Common myeloid progenitor, CD34-positive (primary cell): ENCODE measurements at regions not wholly inside any gene's neighbourhood (a gene's known extent, or its start where the extent isn't known, plus 50 kb on each side); places are given as distances from the start of the nearest gene placed in this dataset.
"Not testable (repeated sequence)": the region's sequence is repeated elsewhere in the genome, so short reads cannot be mapped to it uniquely, and the experiment has no call there.

Experiments used
- CTCF ChIA-PET: fragments of 350-600 bp; sonication (Branson Sonifier 250); formaldehyde crosslinking; loops from one replicate; lab custom pipeline; 2021; ENCODE audit warnings: antibody characterized with exemption; lab: Charles Lee
- POLR2A ChIA-PET: fragments of 350-600 bp; sonication (Branson Sonifier 250); formaldehyde crosslinking; loops from one replicate; lab custom pipeline; 2021; ENCODE audit warnings: antibody characterized with exemption; lab: Charles Lee
- DNase-seq, 3 donors: peaks; one replicate each; pipeline versions ENCODE4 v3.0.0 to v3.0.0-alpha.2; 2013
- H3K27ac ChIP-seq, 2 experiments: 1 replicate in 1 of 2; 2 replicates in 1 of 2; pipeline ENCODE4 v1.7.0; 2013; ENCODE audit warnings: inconsistent platforms in 2 of 2, low read length in 2 of 2, mild to moderate bottlenecking in 2 of 2, low read depth in 1 of 2, moderate library complexity in 1 of 2; ENCODE audit not compliant: severe bottlenecking in 2 of 2, insufficient read depth in 1 of 2, poor library complexity in 1 of 2
- H3K27me3 ChIP-seq, 5 experiments: replicated peaks in 2 of 5; 1 replicate in 3 of 5; 2 replicates in 2 of 5; pipeline versions ENCODE4 v1.6.1 to v1.7.0; 2013; ENCODE audit warnings: low read length in 4 of 5, mild to moderate bottlenecking in 2 of 5, moderate library complexity in 2 of 5, inconsistent platforms in 1 of 5; ENCODE audit not compliant: insufficient read depth in 5 of 5, control insufficient read depth in 4 of 5
- H3K36me3 ChIP-seq, 4 experiments: 1 replicate in 2 of 4; 2 replicates in 2 of 4; pipeline versions ENCODE4 v1.6.1 to v1.7.0; 2013; ENCODE audit warnings: low read length in 3 of 4, control low read depth in 1 of 4, mild to moderate bottlenecking in 1 of 4; ENCODE audit not compliant: control insufficient read depth in 4 of 4, insufficient read depth in 4 of 4
- H3K4me1 ChIP-seq, 4 experiments: 1 replicate in 3 of 4; 2 replicates in 1 of 4; pipeline versions ENCODE4 v1.6.1 to v1.7.1; 2013; ENCODE audit warnings: low read length in 3 of 4, mild to moderate bottlenecking in 3 of 4, control low read depth in 1 of 4, inconsistent platforms in 1 of 4, moderate library complexity in 1 of 4; ENCODE audit not compliant: control insufficient read depth in 4 of 4, insufficient read depth in 4 of 4; ENCODE audit errors: control extremely low read depth in 1 of 4
- H3K4me3 ChIP-seq, 7 experiments: 1 replicate in 4 of 7; 2 replicates in 3 of 7; pipeline versions ENCODE4 v1.5.1 to v1.7.0; 2013; ENCODE audit warnings: mild to moderate bottlenecking in 7 of 7, low read length in 6 of 7, moderate library complexity in 6 of 7, inconsistent platforms in 2 of 7, low read depth in 2 of 7, control low read depth in 1 of 7; ENCODE audit not compliant: insufficient read depth in 4 of 7, control insufficient read depth in 1 of 7; ENCODE audit errors: extremely low read depth in 1 of 7
- H3K9me3 ChIP-seq, 5 experiments: 1 replicate in 4 of 5; 2 replicates in 1 of 5; pipeline versions ENCODE4 v1.6.1 to v1.7.1; 2013; ENCODE audit warnings: low read length in 4 of 5, mild to moderate bottlenecking in 2 of 5, inconsistent platforms in 1 of 5, low read depth in 1 of 5, moderate library complexity in 1 of 5; ENCODE audit not compliant: control insufficient read depth in 4 of 5, insufficient read depth in 2 of 5; ENCODE audit errors: control extremely low read depth in 1 of 5
- WGBS: methylation state at CpG from one replicate; pipeline ENCODE4 v1.1.5; 2013; ENCODE audit not compliant: insufficient coverage; 5-methylcytosine and 5-hydroxymethylcytosine counted together

- Histone ChIP-seq H3K4me1 (peaks cover 7 to 28% (median 22%) of the 10 kb centered on the region in 4 experiments), H3K9me3 (no peaks in the 10 kb centered on the region), H3K27ac (peak overlapping the region; percentile 79 to 91), H3K36me3 (no peaks in the 10 kb centered on the region), H3K27me3 (no peaks in the 10 kb centered on the region), H3K4me3 (peak overlapping the region; percentile 41 to 88 (median 80))
- WGBS = under 1% methylated on average over 35 of the region's 36 CpGs
- ChIA-PET POLR2A (interaction anchor here (0.6 to 5.8 kb wide), 8 partner anchors 11 to 80 kb away, joined by 3 to 48 read pairs (median 6); a partner anchor contains a TSS), CTCF (interaction anchor here (1.0 to 3.4 kb wide), 11 partner anchors 11 to 59 kb away, joined by 3 to 31 read pairs (median 6); a partner anchor contains a TSS)
- DNase-seq = peak; percentile 76 to 93 (median 93)
These were observed 130.3 kb upstream of the BTN3A2 start for GRCh38 chr6:26234421-26235301.

- H3K27ac ChIP-seq = peak overlapping the region in 1 of 2 experiments; percentile 91
- no peaks in the 10 kb centered on the region for H3K36me3 ChIP-seq
- WGBS = 30% methylated on average over 2 of the region's 3 CpGs
- H3K4me3 ChIP-seq = peak overlapping the region in 6 of 7 experiments; percentile 77 to 88 (median 81)
- CTCF ChIA-PET = interaction anchor here (0.7 to 3.5 kb wide), 7 partner anchors 15 to 61 kb away, joined by 3 to 23 read pairs (median 5); a partner anchor contains a TSS
- POLR2A ChIA-PET = interaction anchor here (0.7 to 5.8 kb wide), 5 partner anchors 11 to 47 kb away, joined by 3 to 48 read pairs (median 17); a partner anchor contains a TSS
- peak in 2 of 3 donors; percentile 37 to 39 for DNase-seq
- no peaks in the 10 kb centered on the region for H3K9me3 ChIP-seq
- no peaks in the 10 kb centered on the region for H3K27me3 ChIP-seq
- H3K4me1 ChIP-seq = peaks cover 7 to 28% (median 26%) of the 10 kb centered on the region in 4 experiments
These were observed 129.7 kb upstream of the BTN3A2 start for GRCh38 chr6:26235302-26235670.

DNA sequence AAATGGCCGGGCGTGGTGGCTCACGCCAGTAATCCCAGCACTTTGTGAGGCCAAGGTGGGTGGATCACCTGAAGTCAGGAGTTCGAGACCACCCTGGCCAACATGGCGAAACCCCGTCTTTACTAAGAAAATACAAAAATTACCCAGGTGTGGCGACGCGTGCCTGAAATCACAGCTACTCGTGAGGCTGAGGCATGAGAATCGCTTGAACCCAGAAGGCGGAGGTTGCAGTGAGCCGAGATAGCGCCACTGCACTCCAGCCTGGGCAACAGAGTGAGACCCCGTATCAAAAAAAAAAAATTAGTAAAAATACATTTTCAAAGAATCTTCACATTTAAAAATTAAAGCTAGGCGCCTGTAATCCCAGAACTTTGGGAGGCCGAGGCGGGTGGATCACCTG is 125.6 kb upstream of the BTN3A2 start:
- H3K36me3 ChIP-seq, H3K27me3 ChIP-seq, DNase-seq, H3K27ac ChIP-seq, POLR2A ChIA-PET, H3K9me3 ChIP-seq: not testable (repeated sequence)
- CTCF ChIA-PET = interaction anchor here (0.8 to 1.2 kb wide), 2 partner anchors 11 to 45 kb away, joined by 3 to 5 read pairs; a partner anchor contains a TSS
- over 99% methylated on average over 14 of the region's 18 CpGs for WGBS
- H3K4me3 ChIP-seq = peak overlapping the region in 1 of 7 experiments; percentile 89
- peaks cover 4 to 16% (median 11%) of the 10 kb centered on the region in 4 experiments for H3K4me1 ChIP-seq

DNA sequence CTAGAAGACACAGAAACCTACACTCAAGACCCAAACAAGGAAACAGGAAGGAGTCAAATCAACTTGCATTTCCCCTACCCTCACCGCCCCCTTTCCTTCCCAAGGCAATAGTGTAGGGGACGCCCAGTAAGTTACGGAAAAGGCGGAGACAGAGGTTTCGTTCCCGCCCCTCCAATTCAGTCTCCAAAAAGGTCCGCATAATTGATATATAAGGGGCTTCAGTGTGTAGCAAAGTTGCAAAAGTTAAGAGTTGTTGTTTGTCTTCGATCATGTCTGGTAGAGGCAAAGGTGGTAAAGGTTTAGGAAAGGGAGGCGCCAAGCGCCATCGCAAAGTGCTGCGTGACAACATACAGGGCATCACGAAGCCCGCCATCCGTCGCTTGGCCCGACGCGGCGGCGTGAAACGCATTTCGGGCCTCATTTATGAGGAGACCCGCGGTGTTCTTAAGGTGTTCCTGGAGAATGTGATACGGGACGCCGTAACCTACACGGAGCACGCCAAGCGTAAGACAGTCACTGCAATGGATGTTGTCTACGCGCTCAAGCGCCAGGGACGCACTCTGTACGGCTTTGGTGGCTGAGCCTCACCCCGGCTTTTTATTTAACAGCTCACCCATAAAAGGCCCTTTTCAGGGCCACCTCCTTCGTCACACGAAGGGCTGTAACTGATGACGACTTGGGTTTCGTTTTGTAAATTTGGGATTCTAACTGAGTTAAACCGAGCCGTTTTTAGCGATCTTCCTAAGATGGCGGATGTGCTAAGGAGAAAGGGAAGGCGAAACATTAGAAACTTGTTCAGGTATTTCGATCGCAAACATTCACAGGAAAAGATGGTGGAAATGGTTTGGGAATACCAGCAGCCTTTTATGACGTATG is 124.6 kb upstream of the BTN3A2 start:
- POLR2A ChIA-PET = interaction anchor here (1.2 to 1.3 kb wide), 2 partner anchors 10 to 24 kb away, joined by 6 to 7 read pairs; a partner anchor contains a TSS
- Histone ChIP-seq H3K36me3 (no peaks in the 10 kb centered on the region), H3K9me3 (no peaks in the 10 kb centered on the region), H3K27ac (peak overlapping the region; percentile 86 to 92), H3K4me3 (peak overlapping the region; percentile 54 to 89 (median 85)), H3K27me3 (no peaks in the 10 kb centered on the region), H3K4me1 (peaks cover under 1 to 12% (median 8%) of the 10 kb centered on the region in 4 experiments)
- DNase-seq = peak; percentile 87 to 95 (median 94)
- CTCF ChIA-PET = interaction anchor here (0.8 to 1.7 kb wide), 4 partner anchors 10 to 44 kb away, joined by 3 to 6 read pairs (median 5); a partner anchor contains a TSS
- WGBS = 0% methylated on average over 48 of the region's 49 CpGs

- 75% methylated on average over 27 of the region's 38 CpGs for WGBS
- ChIA-PET POLR2A (interaction anchor here (1.2 to 1.3 kb wide), 2 partner anchors 9 to 25 kb away, joined by 6 to 7 read pairs; a partner anchor contains a TSS), CTCF (interaction anchor here (1.7 kb wide), 2 partner anchors 9 to 24 kb away, joined by 5 to 6 read pairs; a partner anchor contains a TSS)
- peak overlapping the region; percentile 86 to 92 for H3K27ac ChIP-seq
- H3K4me1 ChIP-seq = peaks cover 0 to 12% (median 4%) of the 10 kb centered on the region in 4 experiments
- peak overlapping the region in 6 of 7 experiments; percentile 54 to 89 (median 85) for H3K4me3 ChIP-seq
- peak; percentile 54 to 89 (median 78) for DNase-seq
- no peaks in the 10 kb centered on the region for H3K27me3 ChIP-seq
- H3K36me3 ChIP-seq = no peaks in the 10 kb centered on the region
- no peaks in the 10 kb centered on the region for H3K9me3 ChIP-seq
These were observed 123.7 kb upstream of the BTN3A2 start for GRCh38 chr6:26241033-26241895.

- no peaks in the 10 kb centered on the region for H3K27me3 ChIP-seq
- H3K4me1 ChIP-seq = peaks cover 1 to 12% (median 6%) of the 10 kb centered on the region in 4 experiments
- no peak overlapping the region for H3K4me3 ChIP-seq
- 100% methylated on average over 2 of the region's 2 CpGs for WGBS
- no peaks in the 10 kb centered on the region for H3K36me3 ChIP-seq
- H3K27ac ChIP-seq = no peak overlapping the region
- POLR2A ChIA-PET = interaction anchor here (0.6 kb wide), 1 partner anchor 20 kb away, joined by 3 read pairs; no protein-coding TSS in a partner anchor
- H3K9me3 ChIP-seq = no peaks in the 10 kb centered on the region
- no peak for DNase-seq
- CTCF ChIA-PET = interaction anchor here (0.9 to 1.5 kb wide), 6 partner anchors 15 to 70 kb away, joined by 3 to 4 read pairs (median 3); a partner anchor contains a TSS
These were observed 121.9 kb upstream of the BTN3A2 start for GRCh38 chr6:26243132-26243531.
